A549 (cell line): ENCODE measurements at regions not wholly inside any gene's neighbourhood (a gene's known extent, or its start where the extent isn't known, plus 50 kb on each side); places are given as distances from the start of the nearest gene placed in this dataset.

Experiments
- ATAC-seq, 2 experiments: fragments of 200-7000 bp in 1 of 2; fragments of >200 bp in 1 of 2; cut with Nextera tagmentation in 1 of 2; cut with Tn5 transposase in 1 of 2; 3 replicates each; pipeline versions ENCODE4 v1.8.0 to v1.9.1; 2018 to 2020; ENCODE audit warnings: mild to moderate bottlenecking in 1 of 2, moderate library complexity in 1 of 2
- CTCF ChIA-PET: fragments of 300-600 bp; sonication (Branson Sonifier 250); formaldehyde crosslinking; extraction: SDS; loops from one replicate; lab custom pipeline; 2021; ENCODE audit warnings: antibody characterized with exemption, inconsistent platforms; lab: Yijun Ruan, JAX
- POLR2A ChIA-PET: fragments of 350-600 bp; formaldehyde crosslinking; extraction: SDS; loops from one replicate; lab custom pipeline; 2021; ENCODE audit warnings: antibody characterized with exemption, inconsistent platforms; lab: Yijun Ruan, JAX
- DNase-seq, 2 experiments: peaks; one replicate each; pipeline versions ENCODE4 v3.0.0 to v3.0.0-alpha.2; 2011 to 2016; ENCODE audit warnings: low read depth in 1 of 2, low spot score in 1 of 2
- FAIRE-seq: peaks from 2 replicates; lab custom pipeline; 2011; peaks lifted over from hg19 to GRCh38; lab: Jason Lieb, UNC
- H3K27ac ChIP-seq, 2 experiments: fragments of >200 bp; sonication (Bioruptor Twin); formaldehyde crosslinking; 3 replicates each; pipeline ENCODE4 v1.5.1; 2016 to 2017
- H3K4me1 ChIP-seq: fragments of >200 bp; sonication (Bioruptor Twin); formaldehyde crosslinking; 3 replicates; pipeline ENCODE4 v1.6.1; 2016
- H3K4me2 ChIP-seq: fragments of >200 bp; sonication (Bioruptor Twin); formaldehyde crosslinking; 3 replicates; pipeline ENCODE4 v1.6.1; 2016
- H3K4me3 ChIP-seq: fragments of >200 bp; sonication (Bioruptor Twin); formaldehyde crosslinking; 3 replicates; pipeline ENCODE4 v1.5.1; 2016
- H3K9me3 ChIP-seq: fragments of >200 bp; sonication (Bioruptor Twin); formaldehyde crosslinking; 3 replicates; pipeline ENCODE4 v1.6.1; 2016
- CHD4 ChIP-seq: fragments of 200-600 bp; sonication (generic); IDR thresholded peaks from 2 replicates; pipeline ENCODE4 v1.6.1; 2016; ENCODE audit warnings: antibody characterized with exemption, mild to moderate bottlenecking, borderline replicate concordance
- CTCF ChIP-seq: fragments of >200 bp; sonication (Bioruptor Twin); formaldehyde crosslinking; IDR thresholded peaks from 3 replicates; pipeline ENCODE4 v1.5.1; 2016
- FOXS1 ChIP-seq: fragments of 250-450 bp; sonication (Bioruptor Pico); IDR thresholded peaks from 2 replicates; pipeline ENCODE4 v1.5.0; 2020; ENCODE audit warnings: mild to moderate bottlenecking, moderate library complexity
- HMGXB4 ChIP-seq: fragments of 250-450 bp; sonication (Bioruptor Pico); IDR thresholded peaks from 2 replicates; pipeline ENCODE4 v1.5.0; 2021; ENCODE audit warnings: mild to moderate bottlenecking, moderate library complexity, borderline replicate concordance
- MAFK ChIP-seq: fragments of 450-650 bp; IDR thresholded peaks from 2 replicates; pipeline ENCODE4 v1.6.1; 2014; ENCODE audit not compliant: partially characterized antibody
- MAX ChIP-seq: IDR thresholded peaks from 2 replicates; pipeline ENCODE4 v1.6.1; 2012
- PBX3 ChIP-seq: IDR thresholded peaks from 2 replicates; pipeline ENCODE4 v1.6.1; 2012
- PHF8 ChIP-seq: fragments of 200-600 bp; sonication (generic); IDR thresholded peaks from 2 replicates; pipeline ENCODE4 v1.6.1; 2016; ENCODE audit warnings: low read depth, mild to moderate bottlenecking, antibody characterized with exemption, moderate library complexity, borderline replicate concordance
- POLR2A ChIP-seq: IDR thresholded peaks from 2 replicates; pipeline ENCODE4 v1.6.1; 2012; ENCODE audit warnings: mild to moderate bottlenecking, low read length
- REST ChIP-seq: fragments of 200-600 bp; sonication (generic); IDR thresholded peaks from 2 replicates; pipeline ENCODE4 v1.6.1; 2016; ENCODE audit warnings: antibody characterized with exemption, mild to moderate bottlenecking, moderate library complexity
- TP53 ChIP-seq: fragments of 250-450 bp; sonication (Bioruptor Pico); IDR thresholded peaks from 2 replicates; pipeline ENCODE4 v1.5.0; 2021; ENCODE audit warnings: mild to moderate bottlenecking, moderate library complexity
- USF2 ChIP-seq: fragments of 450-650 bp; IDR thresholded peaks from 2 replicates; pipeline ENCODE4 v1.6.1; 2014; ENCODE audit warnings: antibody characterized with exemption
- ZNF302 ChIP-seq: fragments of 250-450 bp; sonication (Bioruptor Pico); IDR thresholded peaks from 2 replicates; pipeline ENCODE4 v1.9.0; 2021; ENCODE audit warnings: inconsistent platforms, mild to moderate bottlenecking, moderate library complexity
- ZSCAN20 ChIP-seq: fragments of 250-450 bp; sonication (Bioruptor Pico); IDR thresholded peaks from 2 replicates; pipeline ENCODE4 v1.8.0; 2022; ENCODE audit warnings: mild to moderate bottlenecking, moderate library complexity
- whole genome bisulfite sequencing: methylation state at CpG from one replicate; pipeline ENCODE4 v1.1.6; 2017; ENCODE audit errors: missing lambda C conversion rate; 5-methylcytosine and 5-hydroxymethylcytosine counted together

- TF ChIP-seq REST (no peak), MAX (no peak), ZNF302 (CRISPR knock-in tag) (no peak)
- TF ChIP-seq, all 56 proteins: peak for 0
Observed at GRCh38 chr2:184030989-184031388, 567.3 kb upstream of the ZNF804A start (continued).

- no peak overlapping the region for H3K4me2 ChIP-seq
- FAIRE-seq: no peak
- no peak for DNase-seq
- ATAC-seq: no peak
- no peak overlapping the region for H3K4me3 ChIP-seq
- WGBS: 67% methylated on average over 5 of the region's 5 CpGs
- POLR2A ChIA-PET: no interaction called here
- no peaks in the 10 kb centered on the region for H3K4me1 ChIP-seq
- CTCF ChIA-PET: no interaction called here
- TF ChIP-seq ZSCAN20 (CRISPR knock-in tag): no peak
- no peak for TF ChIP-seq POLR2A
- TF ChIP-seq CHD4: no peak
- TF ChIP-seq USF2: no peak
- no peak for TF ChIP-seq TP53 (CRISPR knock-in tag)
- TF ChIP-seq HMGXB4: no peak
- TF ChIP-seq MAFK: no peak
- TF ChIP-seq FOXS1 (CRISPR knock-in tag): no peak
- no peak for TF ChIP-seq REST
- no peak overlapping the region for H3K27ac ChIP-seq
- H3K9me3 ChIP-seq: no peaks in the 10 kb centered on the region
Observed at GRCh38 chr2:184031402-184032147, 566.8 kb upstream of the ZNF804A start.

GRCh38 chr2:184032983-184033382, 565.3 kb upstream of the ZNF804A start:
- no peak overlapping the region for H3K4me2 ChIP-seq

More at GRCh38 chr2:184032983-184033382, 565.3 kb upstream of the ZNF804A start:
- Histone ChIP-seq H3K4me1 (no peaks in the 10 kb centered on the region), H3K9me3 (no peaks in the 10 kb centered on the region), H3K4me3 (no peak overlapping the region)
- WGBS: 79% methylated on average over 4 of the region's 4 CpGs
- POLR2A ChIA-PET: no interaction called here
- TF ChIP-seq PHF8 (no peak), PBX3 (no peak), CTCF (no peak)
- TF ChIP-seq, all 56 proteins: peak for 0
- ATAC-seq (no peak), FAIRE-seq (no peak), DNase-seq (no peak)
- CTCF ChIA-PET: no interaction called here
- no peak overlapping the region for H3K27ac ChIP-seq
